Naive thymus-derived CD4-positive, alpha-beta T cell (primary cell): ENCODE measurements at regions not wholly inside any gene's neighbourhood (a gene's known extent, or its start where the extent isn't known, plus 50 kb on each side); places are given as distances from the start of the nearest gene placed in this dataset.

ENCODE experiments used
- ATAC-seq: fragments of 150-1000 bp; cut with Tn5 transposase; 2 replicates; pipeline ENCODE4 v1.10.0; 2021; ENCODE audit warnings: mild to moderate bottlenecking, moderate library complexity
- CTCF ChIA-PET: fragments of 350-600 bp; sonication (Branson Sonifier 250); formaldehyde crosslinking; loops from one replicate; lab custom pipeline; 2021; ENCODE audit warnings: antibody characterized with exemption; lab: Charles Lee
- POLR2A ChIA-PET: fragments of 350-600 bp; sonication (Branson Sonifier 250); formaldehyde crosslinking; loops from one replicate; lab custom pipeline; 2021; ENCODE audit warnings: antibody characterized with exemption, inconsistent platforms; lab: Charles Lee
- DNase-seq, 9 donors: peaks; one replicate each; pipeline versions ENCODE4 v3.0.0 to v3.0.0-alpha.2; 2020 to 2022; ENCODE audit warnings: mixed read lengths in 1 of 9
- H3K27ac ChIP-seq: one replicate; pipeline ENCODE4 v1.7.0; 2013; ENCODE audit warnings: mild to moderate bottlenecking, low read depth, low read length, moderate library complexity
- H3K27me3 ChIP-seq, 2 donors: one replicate each; pipeline ENCODE4 v1.7.0; 2013; ENCODE audit warnings: low read length in 2 of 2, mild to moderate bottlenecking in 2 of 2, moderate library complexity in 2 of 2; ENCODE audit not compliant: control insufficient read depth in 2 of 2, insufficient read depth in 2 of 2
- H3K36me3 ChIP-seq, 3 experiments: 1 replicate in 2 of 3; 2 replicates in 1 of 3; pipeline ENCODE4 v1.7.0; 2013; ENCODE audit warnings: low read length in 3 of 3, mild to moderate bottlenecking in 3 of 3, moderate library complexity in 1 of 3; ENCODE audit not compliant: insufficient read depth in 3 of 3, control insufficient read depth in 2 of 3
- H3K4me1 ChIP-seq, 2 donors: one replicate each; pipeline ENCODE4 v1.7.0; 2013; ENCODE audit warnings: low read length in 2 of 2, mild to moderate bottlenecking in 2 of 2, moderate library complexity in 1 of 2; ENCODE audit not compliant: control insufficient read depth in 2 of 2, insufficient read depth in 2 of 2
- H3K4me3 ChIP-seq: 2 replicates; pipeline ENCODE4 v1.7.0; 2013; ENCODE audit warnings: mild to moderate bottlenecking, low read length
- H3K9me3 ChIP-seq, 3 experiments: 1 replicate in 2 of 3; 2 replicates in 1 of 3; pipeline ENCODE4 v1.7.0; 2013; ENCODE audit warnings: low read length in 3 of 3; ENCODE audit not compliant: control insufficient read depth in 2 of 3
- H3K27ac Mint-ChIP-seq, 9 donors: one replicate each; pipeline ENCODE4 v1.8.0; 2020 to 2022; ENCODE audit warnings: mixed read lengths in 9 of 9, mild to moderate bottlenecking in 8 of 9, moderate library complexity in 5 of 9, inconsistent platforms in 2 of 9
- H3K27me3 Mint-ChIP-seq, 5 donors: one replicate each; pipeline ENCODE4 v1.8.0; 2021 to 2022; ENCODE audit warnings: mixed read lengths in 5 of 5, mild to moderate bottlenecking in 1 of 5
- H3K36me3 Mint-ChIP-seq, 5 donors: one replicate each; pipeline ENCODE4 v1.8.0; 2020 to 2022; ENCODE audit warnings: mixed read lengths in 5 of 5, mild to moderate bottlenecking in 3 of 5, inconsistent platforms in 1 of 5
- H3K4me1 Mint-ChIP-seq, 7 donors: one replicate each; pipeline ENCODE4 v1.8.0; 2020 to 2022; ENCODE audit warnings: mixed read lengths in 7 of 7, mild to moderate bottlenecking in 3 of 7, inconsistent platforms in 1 of 7
- H3K4me3 Mint-ChIP-seq, 10 donors: one replicate each; pipeline ENCODE4 v1.8.0; 2020 to 2022; ENCODE audit warnings: mild to moderate bottlenecking in 10 of 10, mixed read lengths in 10 of 10, moderate library complexity in 6 of 10, inconsistent platforms in 2 of 10
- H3K9me3 Mint-ChIP-seq, 11 donors: one replicate each; pipeline ENCODE4 v1.8.0; 2020 to 2022; ENCODE audit warnings: mixed read lengths in 11 of 11, mild to moderate bottlenecking in 4 of 11, inconsistent platforms in 1 of 11, moderate library complexity in 1 of 11
- intact Hi-C, 2 donors: fragments of 100-400 bp; cut with micrococcal nuclease; formaldehyde crosslinking; loops; one replicate each; pipeline ENCODE4 v1.15.1; 2023

GRCh38 chr4:124786634-124787033 lies 74.1 kb upstream of the ANKRD50 start:
- no peak overlapping the region for H3K4me3 ChIP-seq
- intact Hi-C loops, result no loop called here
- Mint-ChIP-seq H3K27me3 (peaks cover 0 to 4% (median 0%) of the 10 kb centered on the region in 5 donors), H3K4me3 (no peak overlapping the region), H3K9me3 (peaks cover 0 to 5% (median 0%) of the 10 kb centered on the region in 11 donors), H3K4me1 (no peaks in the 10 kb centered on the region), H3K27ac (no peak overlapping the region), H3K36me3 (no peaks in the 10 kb centered on the region)
- H3K27ac ChIP-seq, result no peak overlapping the region
- ChIA-PET POLR2A (no interaction called here), CTCF (no interaction called here)
- ATAC-seq (no peak), DNase-seq (no peak)
- no peaks in the 10 kb centered on the region for H3K27me3 ChIP-seq
- H3K4me1 ChIP-seq, result no peaks in the 10 kb centered on the region
- H3K9me3 ChIP-seq, result no peaks in the 10 kb centered on the region
- no peaks in the 10 kb centered on the region for H3K36me3 ChIP-seq

- Histone ChIP-seq H3K27me3 (no peaks in the 10 kb centered on the region), H3K36me3 (no peaks in the 10 kb centered on the region), H3K9me3 (no peaks in the 10 kb centered on the region), H3K4me3 (no peak overlapping the region), H3K27ac (no peak overlapping the region), H3K4me1 (no peaks in the 10 kb centered on the region)
- Mint-ChIP-seq H3K27me3 (peaks cover 0 to 4% (median 0%) of the 10 kb centered on the region in 5 donors), H3K4me3 (no peak overlapping the region), H3K27ac (no peak overlapping the region), H3K4me1 (no peaks in the 10 kb centered on the region), H3K9me3 (peaks cover 0 to 4% (median 0%) of the 10 kb centered on the region in 11 donors), H3K36me3 (no peaks in the 10 kb centered on the region)
- no peak for ATAC-seq
- intact Hi-C loops, result no loop called here
- CTCF ChIA-PET, result no interaction called here
- POLR2A ChIA-PET, result no interaction called here
- no peak for DNase-seq
Measured at GRCh38 chr4:124785645-124786044, 73.1 kb upstream of the ANKRD50 start.

- no peaks in the 10 kb centered on the region for H3K4me1 ChIP-seq
- ATAC-seq, result no peak
- Mint-ChIP-seq H3K27me3 (peaks cover 0 to 3% (median 0%) of the 10 kb centered on the region in 5 donors), H3K9me3 (peaks cover 0 to 1% (median 0%) of the 10 kb centered on the region in 11 donors), H3K27ac (no peak overlapping the region), H3K36me3 (no peaks in the 10 kb centered on the region), H3K4me3 (no peak overlapping the region), H3K4me1 (no peaks in the 10 kb centered on the region)
- ChIA-PET POLR2A (no interaction called here), CTCF (no interaction called here)
- no peaks in the 10 kb centered on the region for H3K9me3 ChIP-seq
- no peak for DNase-seq
- H3K36me3 ChIP-seq, result no peaks in the 10 kb centered on the region
- H3K27me3 ChIP-seq, result no peaks in the 10 kb centered on the region
- H3K4me3 ChIP-seq, result no peak overlapping the region
- intact Hi-C loops, result no loop called here
- no peak overlapping the region for H3K27ac ChIP-seq
Measured at GRCh38 chr4:124783847-124784246, 71.3 kb upstream of the ANKRD50 start.

- H3K9me3 ChIP-seq, result no peaks in the 10 kb centered on the region
- H3K36me3 Mint-ChIP-seq, result no peaks in the 10 kb centered on the region
- intact Hi-C loops, result no loop called here
- ChIA-PET POLR2A (no interaction called here), CTCF (no interaction called here)
- H3K27ac Mint-ChIP-seq, result no peak overlapping the region
- ATAC-seq, result no peak
- no peaks in the 10 kb centered on the region for H3K4me1 ChIP-seq
- no peak overlapping the region for H3K4me3 Mint-ChIP-seq
- DNase-seq, result no peak
- no peak overlapping the region for H3K27ac ChIP-seq
- no peaks in the 10 kb centered on the region for H3K27me3 Mint-ChIP-seq
- no peak overlapping the region for H3K4me3 ChIP-seq
- no peaks in the 10 kb centered on the region for H3K4me1 Mint-ChIP-seq
- peaks cover 0 to 3% (median 0%) of the 10 kb centered on the region in 11 donors for H3K9me3 Mint-ChIP-seq
- H3K36me3 ChIP-seq, result no peaks in the 10 kb centered on the region
- H3K27me3 ChIP-seq, result no peaks in the 10 kb centered on the region
Measured at GRCh38 chr4:124777007-124777406, 64.5 kb upstream of the ANKRD50 start.

- Mint-ChIP-seq H3K27ac (no peak overlapping the region), H3K4me1 (no peaks in the 10 kb centered on the region), H3K27me3 (no peaks in the 10 kb centered on the region), H3K4me3 (no peak overlapping the region), H3K36me3 (no peaks in the 10 kb centered on the region), H3K9me3 (peaks cover 0 to 2% (median 0%) of the 10 kb centered on the region in 11 donors)
- Histone ChIP-seq H3K27ac (no peak overlapping the region), H3K9me3 (no peaks in the 10 kb centered on the region), H3K27me3 (no peaks in the 10 kb centered on the region), H3K4me1 (no peaks in the 10 kb centered on the region), H3K4me3 (no peak overlapping the region), H3K36me3 (no peaks in the 10 kb centered on the region)
- POLR2A ChIA-PET, result no interaction called here
- ATAC-seq, result no peak
- intact Hi-C loops, result no loop called here
- CTCF ChIA-PET, result interaction anchor here (0.7 kb wide), 1 partner anchor 319 kb away, joined by 3 read pairs; no protein-coding TSS in a partner anchor
- no peak for DNase-seq
Measured at GRCh38 chr4:124768596-124769365, 56.2 kb upstream of the ANKRD50 start.

GRCh38 chr4:124762956-124763355 lies 50.4 kb upstream of the ANKRD50 start:
- Histone ChIP-seq H3K4me3 (no peak overlapping the region), H3K9me3 (no peaks in the 10 kb centered on the region), H3K27ac (no peak overlapping the region), H3K4me1 (no peaks in the 10 kb centered on the region), H3K36me3 (no peaks in the 10 kb centered on the region), H3K27me3 (no peaks in the 10 kb centered on the region)
- H3K36me3 Mint-ChIP-seq, result no peaks in the 10 kb centered on the region
- CTCF ChIA-PET, result no interaction called here
- no peaks in the 10 kb centered on the region for H3K9me3 Mint-ChIP-seq
- intact Hi-C loops, result loop anchor here in 1 of 2 donors (1.0 kb wide), 1 partner anchor 7 kb away; no protein-coding TSS in a partner anchor
- POLR2A ChIA-PET, result no interaction called here
- ATAC-seq (no peak), DNase-seq (no peak)
- H3K27ac Mint-ChIP-seq, result no peak overlapping the region
- H3K4me3 Mint-ChIP-seq, result no peak overlapping the region
- no peaks in the 10 kb centered on the region for H3K4me1 Mint-ChIP-seq
- peaks cover 0 to 4% (median 0%) of the 10 kb centered on the region in 5 donors for H3K27me3 Mint-ChIP-seq
